AG09319 (cell line): ENCODE measurements at regions not wholly inside any gene's neighbourhood (a gene's known extent, or its start where the extent isn't known, plus 50 kb on each side); places are given as distances from the start of the nearest gene placed in this dataset.

Experiments
- DNase-seq: peaks from one replicate; pipeline ENCODE4 v3.0.0-alpha.2; 2010; ENCODE audit warnings: low read depth; ENCODE audit errors: extremely low read depth
- TF ChIP-seq, protein P1 (sequence below): IDR thresholded peaks from 2 replicates; pipeline ENCODE4 v1.5.1; 2011; ENCODE audit warnings: low read depth, mild to moderate bottlenecking, inconsistent platforms, low read length, moderate library complexity

DNA sequence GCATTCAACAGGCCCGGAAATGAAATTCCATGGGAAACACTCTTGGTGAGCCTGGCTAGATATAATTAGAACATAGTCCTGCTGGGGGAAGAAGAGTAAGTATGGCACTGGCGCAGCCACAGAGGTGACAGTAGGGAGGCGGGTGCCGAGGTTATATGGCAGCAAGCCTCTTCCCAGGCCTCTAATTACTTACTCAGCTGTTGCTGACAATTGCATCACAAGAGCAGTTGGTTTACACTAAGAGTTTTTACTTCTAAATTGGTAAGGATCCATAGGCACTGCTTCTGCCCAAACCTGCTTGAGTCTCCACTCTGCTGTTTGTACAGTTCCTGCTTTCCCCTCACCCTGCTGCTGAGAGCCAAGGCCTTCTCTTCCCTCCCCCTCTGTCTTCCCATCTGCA is 93.3 kb upstream of the DUSP5 start:
- no peak for DNase-seq
- TF ChIP-seq, protein P1, sequence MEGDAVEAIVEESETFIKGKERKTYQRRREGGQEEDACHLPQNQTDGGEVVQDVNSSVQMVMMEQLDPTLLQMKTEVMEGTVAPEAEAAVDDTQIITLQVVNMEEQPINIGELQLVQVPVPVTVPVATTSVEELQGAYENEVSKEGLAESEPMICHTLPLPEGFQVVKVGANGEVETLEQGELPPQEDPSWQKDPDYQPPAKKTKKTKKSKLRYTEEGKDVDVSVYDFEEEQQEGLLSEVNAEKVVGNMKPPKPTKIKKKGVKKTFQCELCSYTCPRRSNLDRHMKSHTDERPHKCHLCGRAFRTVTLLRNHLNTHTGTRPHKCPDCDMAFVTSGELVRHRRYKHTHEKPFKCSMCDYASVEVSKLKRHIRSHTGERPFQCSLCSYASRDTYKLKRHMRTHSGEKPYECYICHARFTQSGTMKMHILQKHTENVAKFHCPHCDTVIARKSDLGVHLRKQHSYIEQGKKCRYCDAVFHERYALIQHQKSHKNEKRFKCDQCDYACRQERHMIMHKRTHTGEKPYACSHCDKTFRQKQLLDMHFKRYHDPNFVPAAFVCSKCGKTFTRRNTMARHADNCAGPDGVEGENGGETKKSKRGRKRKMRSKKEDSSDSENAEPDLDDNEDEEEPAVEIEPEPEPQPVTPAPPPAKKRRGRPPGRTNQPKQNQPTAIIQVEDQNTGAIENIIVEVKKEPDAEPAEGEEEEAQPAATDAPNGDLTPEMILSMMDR = no peak

DNA sequence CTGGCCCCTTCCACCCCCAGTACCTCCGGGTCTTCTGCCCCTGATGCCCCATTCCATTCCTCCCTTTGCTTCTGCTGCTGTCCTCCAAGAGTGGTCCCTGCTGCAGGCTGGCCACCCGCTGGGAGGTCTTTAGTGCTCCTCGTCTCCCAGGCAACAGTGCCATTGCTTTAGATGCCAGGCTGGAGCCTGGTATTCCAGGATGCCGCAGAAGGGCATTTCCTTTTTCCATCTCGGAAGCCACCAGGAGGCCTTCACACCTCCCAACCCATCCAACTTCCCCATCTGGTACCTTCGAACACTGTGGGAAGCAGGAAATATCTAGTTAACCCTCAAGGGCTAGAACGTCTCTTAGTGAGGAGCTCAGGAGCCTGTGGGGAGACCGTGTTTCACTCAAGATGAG is 92.9 kb upstream of the DUSP5 start:
- DNase-seq = no peak
- TF ChIP-seq, protein P1 = no peak

DNA sequence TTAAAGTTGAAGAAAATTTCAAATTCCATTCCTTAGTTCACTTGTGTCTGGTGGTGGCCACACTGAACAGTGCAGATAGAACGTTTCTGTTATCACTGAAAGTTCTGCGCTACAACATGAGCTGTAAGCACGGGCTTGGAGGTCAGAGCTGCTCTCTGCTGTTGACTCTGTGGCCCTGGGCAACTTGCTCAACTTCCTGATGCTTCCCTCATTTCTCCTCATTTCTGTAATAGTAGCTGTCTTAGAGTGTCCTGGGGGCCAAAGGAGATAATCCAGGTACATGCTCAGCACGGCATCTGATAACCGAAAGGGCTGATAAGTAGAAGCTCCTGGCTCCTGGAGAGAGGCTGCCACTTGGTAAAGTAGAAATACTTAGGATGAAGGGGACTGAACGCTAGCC is 92.3 kb upstream of the DUSP5 start:
- TF ChIP-seq, protein P1 = no peak
- no peak for DNase-seq

DNA sequence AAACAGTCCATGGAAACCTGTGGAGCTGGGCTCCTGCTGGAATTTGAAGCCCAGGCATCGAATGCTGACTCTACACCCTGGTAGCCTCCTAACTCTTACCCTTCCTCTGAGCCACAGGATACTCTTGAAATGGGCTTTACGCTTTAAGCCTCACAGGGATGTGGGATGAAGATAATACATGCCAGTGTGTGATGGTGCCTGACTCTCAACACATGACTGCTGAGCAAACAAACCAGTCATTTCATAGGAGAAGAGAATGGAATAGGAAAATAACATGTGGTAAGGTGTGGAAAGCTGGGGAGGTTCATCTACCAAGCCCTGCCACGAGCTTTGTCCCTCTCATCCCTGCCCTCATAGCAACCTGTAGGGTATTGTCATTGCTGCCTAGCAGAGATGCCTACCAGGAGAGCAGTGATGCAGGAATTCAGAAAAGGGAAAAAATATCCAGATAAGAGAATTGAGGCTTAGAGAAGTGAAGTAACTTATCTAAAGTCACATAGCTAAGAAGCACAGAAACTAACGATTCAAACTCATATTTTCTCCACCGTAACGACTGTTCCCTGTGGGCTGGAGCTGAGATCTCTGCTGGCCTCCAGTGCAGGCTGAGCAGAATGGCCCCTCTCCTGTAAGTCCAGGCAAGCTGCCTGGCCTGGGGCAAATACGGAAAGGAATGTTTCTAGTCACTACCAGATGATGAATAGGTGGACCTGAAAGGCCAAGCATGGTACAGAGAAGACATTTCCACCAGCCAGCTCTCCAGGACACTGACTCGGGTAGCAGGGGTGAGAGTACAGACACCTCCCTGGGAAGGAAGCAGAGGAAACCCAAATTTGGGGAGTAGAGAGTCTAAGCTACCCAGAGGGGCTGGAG is 90.2 kb upstream of the DUSP5 start:
- TF ChIP-seq, protein P1 = no peak
- DNase-seq = no peak

DNA sequence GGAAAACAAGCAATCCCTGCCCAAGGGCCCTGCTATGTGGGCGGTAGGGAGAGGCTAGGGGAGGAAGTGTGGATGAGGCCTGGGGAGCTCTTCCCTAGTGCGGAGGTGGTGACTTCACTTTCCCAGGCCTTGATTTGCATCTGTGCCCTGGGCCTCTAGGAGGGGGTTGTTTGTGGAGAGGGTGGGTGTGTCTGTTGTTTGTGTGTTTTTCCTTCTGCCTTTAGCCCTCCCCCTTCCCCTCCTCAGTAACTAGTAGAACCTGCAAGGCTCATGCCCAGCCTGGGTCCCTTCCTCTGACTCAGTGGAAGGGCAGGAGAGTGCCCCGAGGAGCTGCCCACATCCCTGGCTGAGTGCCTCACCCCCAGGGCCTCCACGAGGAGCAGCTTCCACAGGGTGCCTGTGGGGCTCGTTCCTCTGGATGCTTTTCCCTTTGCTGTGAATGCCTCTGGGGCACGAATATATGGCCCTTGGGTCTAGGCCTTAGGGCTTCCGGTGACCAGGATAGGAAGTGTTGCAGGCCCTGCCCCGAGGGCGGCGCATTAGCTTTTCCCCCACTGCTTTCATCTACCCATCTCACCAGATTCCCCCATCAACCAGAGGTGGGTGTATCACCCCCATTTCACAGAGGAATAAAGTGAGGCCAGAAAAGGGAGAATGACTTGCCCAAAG is 89.4 kb upstream of the DUSP5 start:
- TF ChIP-seq, protein P1 = no peak
- no peak for DNase-seq

DNA sequence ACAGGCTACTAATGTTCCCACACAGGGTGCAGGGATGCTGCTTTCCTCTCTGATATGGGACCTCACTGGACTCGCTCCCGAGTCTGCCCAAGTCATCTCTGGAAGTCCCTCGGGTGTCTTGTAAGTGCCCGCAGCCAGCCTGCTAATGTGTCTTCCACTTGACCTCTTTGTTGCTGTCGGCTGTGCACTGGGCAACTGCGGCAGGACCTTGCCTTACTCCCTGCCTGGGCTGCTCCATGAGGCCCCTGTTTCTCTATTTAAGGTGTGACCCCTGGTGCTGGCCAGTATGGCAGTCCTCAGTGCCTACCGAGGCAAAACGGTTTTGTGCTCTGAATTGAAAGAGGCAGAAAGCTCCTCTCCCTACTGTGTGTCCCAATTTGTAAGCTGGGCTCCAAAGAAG is 88.8 kb upstream of the DUSP5 start:
- TF ChIP-seq, protein P1 = no peak
- DNase-seq = no peak

DNA sequence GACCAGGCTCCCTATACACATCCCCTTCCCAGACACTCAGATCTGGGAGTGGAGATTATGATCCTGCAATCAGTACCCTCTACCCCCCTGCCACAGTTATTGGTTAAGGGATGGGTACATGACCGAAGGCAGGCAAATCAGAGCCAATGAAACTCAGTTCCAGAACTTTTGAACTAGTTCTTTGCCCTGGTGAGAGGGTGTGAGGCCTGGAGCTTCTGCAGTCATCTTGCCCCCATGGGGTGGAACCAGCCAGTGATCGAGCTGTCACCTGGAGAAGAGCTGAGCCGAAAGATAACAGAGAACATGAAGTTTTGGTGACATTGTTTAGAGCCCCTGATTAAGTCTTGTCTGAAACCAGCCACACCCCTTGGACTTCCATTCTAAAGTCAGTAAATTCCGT is 88.2 kb upstream of the DUSP5 start:
- DNase-seq = no peak
- TF ChIP-seq, protein P1 = no peak
